ENCODE measurements at regions not wholly inside any gene's neighbourhood (a gene's known extent, or its start where the extent isn't known, plus 50 kb on each side); places are given as distances from the start of the nearest gene placed in this dataset.

- H3K27me3 ChIP-seq (ENCODE audit: insufficient read depth, low read depth, severe bottlenecking), result no peaks in the 10 kb centered on the region
- TF ChIP-seq CTCF (IDR thresholded peaks at IDR 0.05; ENCODE audit: low read depth, low read length), result no peak
- no peak overlapping the region for H3K27ac ChIP-seq
- no peaks in the 10 kb centered on the region for H3K36me3 ChIP-seq
- H3K9me3 ChIP-seq (ENCODE audit: severe bottlenecking), result no peaks in the 10 kb centered on the region
- no peak for DNase-seq
- H3K4me3 ChIP-seq (ENCODE audit: low read depth, low read length), result no peak overlapping the region
Measured at GRCh38 chr22:34000879-34001526, 80.7 kb upstream of the LARGE1 start.

GRCh38 chr22:34001701-34002466, 81.6 kb upstream of the LARGE1 start:
- no peak overlapping the region for H3K27ac ChIP-seq
- H3K36me3 ChIP-seq, result no peaks in the 10 kb centered on the region
- H3K9me3 ChIP-seq (ENCODE audit: severe bottlenecking), result no peaks in the 10 kb centered on the region
- no peak overlapping the region for H3K4me3 ChIP-seq (ENCODE audit: low read depth, low read length)
- H3K27me3 ChIP-seq (ENCODE audit: insufficient read depth, low read depth, severe bottlenecking), result no peaks in the 10 kb centered on the region
- DNase-seq, result no peak
- TF ChIP-seq CTCF (IDR thresholded peaks at IDR 0.05; ENCODE audit: low read depth, low read length), result no peak

- DNase-seq, result no peak
- no peaks in the 10 kb centered on the region for H3K9me3 ChIP-seq (ENCODE audit: severe bottlenecking)
- H3K36me3 ChIP-seq, result no peaks in the 10 kb centered on the region
- no peaks in the 10 kb centered on the region for H3K27me3 ChIP-seq (ENCODE audit: insufficient read depth, low read depth, severe bottlenecking)
- TF ChIP-seq CTCF (IDR thresholded peaks at IDR 0.05; ENCODE audit: low read depth, low read length), result no peak
- H3K27ac ChIP-seq, result no peak overlapping the region
- no peak overlapping the region for H3K4me3 ChIP-seq (ENCODE audit: low read depth, low read length)
Measured at GRCh38 chr22:34004058-34004457, 83.8 kb upstream of the LARGE1 start.

- H3K36me3 ChIP-seq, result no peaks in the 10 kb centered on the region
- DNase-seq, result no peak
- H3K4me3 ChIP-seq (ENCODE audit: low read depth, low read length), result no peak overlapping the region
- no peak for TF ChIP-seq CTCF (IDR thresholded peaks at IDR 0.05; ENCODE audit: low read depth, low read length)
- H3K9me3 ChIP-seq (ENCODE audit: severe bottlenecking), result no peaks in the 10 kb centered on the region
- H3K27me3 ChIP-seq (ENCODE audit: insufficient read depth, low read depth, severe bottlenecking), result no peaks in the 10 kb centered on the region
- H3K27ac ChIP-seq, result no peak overlapping the region
Measured at GRCh38 chr22:34010259-34010658, 90.0 kb upstream of the LARGE1 start.

- DNase-seq, result no peak
- H3K27me3 ChIP-seq (ENCODE audit: insufficient read depth, low read depth, severe bottlenecking), result no peaks in the 10 kb centered on the region
- H3K27ac ChIP-seq, result no peak overlapping the region
- no peaks in the 10 kb centered on the region for H3K36me3 ChIP-seq
- no peaks in the 10 kb centered on the region for H3K9me3 ChIP-seq (ENCODE audit: severe bottlenecking)
- TF ChIP-seq CTCF (IDR thresholded peaks at IDR 0.05; ENCODE audit: low read depth, low read length), result no peak
- no peak overlapping the region for H3K4me3 ChIP-seq (ENCODE audit: low read depth, low read length)
Measured at GRCh38 chr22:34015642-34016041, 95.4 kb upstream of the LARGE1 start.

All from WERI-Rb-1 (cell line).